ENCODE measurements at regions not wholly inside any gene's neighbourhood (a gene's known extent, or its start where the extent isn't known, plus 50 kb on each side); places are given as distances from the start of the nearest gene placed in this dataset.

DNA sequence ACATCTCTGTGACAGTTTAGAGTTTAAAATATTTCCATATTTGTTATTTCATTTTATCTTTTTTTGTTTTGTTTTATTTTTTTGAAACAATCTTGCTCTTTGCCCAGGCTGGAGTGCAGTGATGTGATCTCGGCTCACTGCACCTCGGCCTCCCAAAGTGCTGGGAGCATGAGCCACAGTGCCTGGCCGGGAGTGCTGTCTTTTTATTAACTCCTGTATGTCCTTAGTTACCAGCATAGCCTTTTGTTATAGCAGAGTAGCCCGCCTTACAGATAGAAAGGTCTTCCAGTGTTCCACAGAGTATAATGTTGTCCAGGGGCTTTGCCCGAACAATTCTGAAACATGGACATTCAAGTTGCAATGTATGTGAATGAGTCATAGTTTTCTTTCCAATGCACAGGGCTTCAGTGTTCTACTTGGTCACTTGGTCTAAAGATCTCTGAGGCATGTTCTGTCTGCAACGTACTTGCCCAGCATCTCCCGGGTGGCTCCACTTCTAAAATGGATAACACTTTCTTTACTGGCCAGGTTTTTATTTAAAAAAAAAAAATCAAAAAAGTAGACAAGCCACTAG lies 125.6 kb downstream of the KCNJ18 start:
- intact Hi-C loops (cut with micrococcal nuclease), result no loop called here
- ATAC-seq (ENCODE audit: low read depth) (no peak), DNase-seq (no peak)
- H3K27me3 Mint-ChIP-seq, result no peaks in the 10 kb centered on the region
- H3K36me3 Mint-ChIP-seq (ENCODE audit: low read depth), result no peaks in the 10 kb centered on the region
- no peaks in the 10 kb centered on the region for H3K4me1 Mint-ChIP-seq
- H3K9me3 Mint-ChIP-seq, result peaks cover 3% of the 10 kb centered on the region
- H3K27ac Mint-ChIP-seq, result no peak overlapping the region
- H3K4me3 Mint-ChIP-seq, result no peak overlapping the region
- POLR2A ChIA-PET, result no interaction called here
- CTCF ChIA-PET, result no interaction called here
- no peak for TF ChIP-seq CTCF (IDR thresholded peaks at IDR 0.05)

- TF ChIP-seq CTCF (IDR thresholded peaks at IDR 0.05), result no peak
These were observed 130.8 kb downstream of the KCNJ18 start for GRCh38 chr17:21823090-21823489.

DNA sequence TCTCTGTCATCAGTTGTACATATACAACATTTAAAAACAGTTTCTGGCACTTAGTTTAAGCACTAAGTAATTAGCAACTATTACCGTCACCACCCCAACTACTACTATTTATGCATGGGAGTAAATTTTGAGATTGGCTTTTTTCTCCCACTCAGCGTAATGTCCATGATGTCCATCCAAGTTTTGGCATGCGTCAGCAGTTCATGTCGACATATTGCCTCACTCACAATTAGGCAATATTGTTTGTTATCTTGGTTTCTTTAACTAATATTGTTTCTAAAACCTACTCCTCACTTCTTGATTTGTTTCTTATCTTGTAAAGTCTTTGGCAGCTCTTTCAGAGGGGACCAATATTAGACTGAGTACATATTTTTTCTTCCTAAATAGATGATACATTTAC lies 131.3 kb downstream of the KCNJ18 start:
- ATAC-seq (ENCODE audit: low read depth), result no peak
- ChIA-PET POLR2A (no interaction called here), CTCF (no interaction called here)
- Mint-ChIP-seq H3K9me3 (no peaks in the 10 kb centered on the region), H3K27me3 (no peaks in the 10 kb centered on the region), H3K4me1 (no peaks in the 10 kb centered on the region), H3K27ac (no peak overlapping the region), H3K4me3 (no peak overlapping the region), H3K36me3 (ENCODE audit: low read depth) (no peaks in the 10 kb centered on the region)
- DNase-seq, result no peak
- intact Hi-C loops (cut with micrococcal nuclease), result no loop called here
- TF ChIP-seq CTCF (IDR thresholded peaks at IDR 0.05), result no peak

More at GRCh38 chr17:21823090-21823489, 130.8 kb downstream of the KCNJ18 start:
- DNase-seq (no peak), ATAC-seq (ENCODE audit: low read depth) (no peak)
- CTCF ChIA-PET, result no interaction called here
- Mint-ChIP-seq H3K27ac (no peak overlapping the region), H3K4me3 (no peak overlapping the region), H3K36me3 (ENCODE audit: low read depth) (no peaks in the 10 kb centered on the region), H3K4me1 (no peaks in the 10 kb centered on the region), H3K9me3 (no peaks in the 10 kb centered on the region), H3K27me3 (no peaks in the 10 kb centered on the region)
- POLR2A ChIA-PET, result no interaction called here
- intact Hi-C loops (cut with micrococcal nuclease), result no loop called here

DNA sequence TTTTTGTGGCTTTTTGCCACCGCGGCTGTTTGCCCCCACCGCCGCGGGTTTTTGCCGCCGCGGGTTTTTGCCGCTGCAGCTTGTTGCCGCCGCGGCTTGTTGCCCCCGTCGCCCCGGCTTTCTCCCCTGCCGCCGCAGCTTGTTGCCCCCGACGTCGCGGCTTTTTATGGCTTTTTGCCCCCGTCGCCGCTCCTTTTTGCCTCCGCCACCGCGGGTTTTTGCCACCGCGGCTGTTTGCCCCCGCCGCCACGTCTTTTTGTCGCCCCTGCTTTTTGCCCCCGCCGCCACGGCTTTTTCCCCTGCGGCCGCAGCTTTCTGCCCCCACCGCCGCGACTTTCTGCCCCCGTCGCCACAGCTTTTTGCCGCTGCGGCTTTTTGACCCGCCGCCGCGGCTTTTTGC lies 149.5 kb downstream of the KCNJ18 start:
- Mint-ChIP-seq H3K4me1 (no peaks in the 10 kb centered on the region), H3K4me3 (no peak overlapping the region), H3K36me3 (ENCODE audit: low read depth) (no peaks in the 10 kb centered on the region), H3K27me3 (no peaks in the 10 kb centered on the region), H3K9me3 (peaks cover 8% of the 10 kb centered on the region), H3K27ac (no peak overlapping the region)
- no peak for TF ChIP-seq CTCF (IDR thresholded peaks at IDR 0.05)
- ChIA-PET CTCF (no interaction called here), POLR2A (no interaction called here)
- intact Hi-C loops (cut with micrococcal nuclease), result no loop called here
- ATAC-seq (ENCODE audit: low read depth) (no peak), DNase-seq (no peak)

- no peaks in the 10 kb centered on the region for H3K27me3 Mint-ChIP-seq
- H3K4me3 Mint-ChIP-seq, result no peak overlapping the region
- H3K27ac Mint-ChIP-seq, result no peak overlapping the region
- TF ChIP-seq CTCF (IDR thresholded peaks at IDR 0.05), result no peak
- intact Hi-C loops (cut with micrococcal nuclease), result no loop called here
- POLR2A ChIA-PET, result no interaction called here
- ATAC-seq (ENCODE audit: low read depth) (no peak), DNase-seq (no peak)
- peaks cover 6% of the 10 kb centered on the region for H3K9me3 Mint-ChIP-seq
- CTCF ChIA-PET, result no interaction called here
- H3K36me3 Mint-ChIP-seq (ENCODE audit: low read depth), result no peaks in the 10 kb centered on the region
- H3K4me1 Mint-ChIP-seq, result no peaks in the 10 kb centered on the region
These were observed 150.3 kb downstream of the KCNJ18 start for GRCh38 chr17:21842332-21843317.
